H1 (cell line): ENCODE measurements at regions not wholly inside any gene's neighbourhood (a gene's known extent, or its start where the extent isn't known, plus 50 kb on each side); places are given as distances from the start of the nearest gene placed in this dataset.

Source experiments
- HDAC2 ChIP-seq, 2 experiments: fragments of 300-600 bp in 1 of 2; sonication (generic) in 1 of 2; IDR thresholded peaks; 2 replicates each; pipeline ENCODE4 v1.6.1; 2011 to 2012; ENCODE audit warnings: low read depth in 2 of 2, low read length in 2 of 2, mild to moderate bottlenecking in 2 of 2, moderate library complexity in 2 of 2, borderline replicate concordance in 1 of 2, inconsistent platforms in 1 of 2
- NRF1 ChIP-seq: IDR thresholded peaks from 2 replicates; pipeline ENCODE4 v1.6.1; 2011; ENCODE audit warnings: mild to moderate bottlenecking, low read depth, low read length, improper control_type of control experiment
- POLR2AphosphoS5 ChIP-seq: IDR thresholded peaks from 2 replicates; pipeline ENCODE4 v1.6.1; 2011; ENCODE audit warnings: low read depth, low read length
- RNF2 ChIP-seq: fragments of 200-900, 300-1000 bp; sonication (generic); IDR thresholded peaks from 2 replicates; pipeline ENCODE4 v1.7.1; 2016; ENCODE audit warnings: borderline replicate concordance, low read depth, mild to moderate bottlenecking, antibody characterized with exemption, low read length; ENCODE audit not compliant: poor library complexity, severe bottlenecking; ENCODE audit errors: missing control alignments
- ZNF274 ChIP-seq: IDR thresholded peaks from 2 replicates; pipeline ENCODE4 v1.7.0; 2012; ENCODE audit warnings: low read length, borderline replicate concordance; ENCODE audit errors: extremely low read depth
- TF ChIP-seq, protein P1 (sequence below): IDR thresholded peaks from 2 replicates; pipeline ENCODE4 v1.6.1; 2012; ENCODE audit warnings: inconsistent platforms

- TF ChIP-seq POLR2AphosphoS5 (no peak), RNF2 (no peak), NRF1 (no peak), HDAC2 (IDR thresholded peaks at IDR 0.05; ENCODE audit: borderline replicate concordance in 1 of 2, low read depth in 2 of 2, low read length in 2 of 2) (no peak), ZNF274 (no peak)
- TF ChIP-seq, protein P1, sequence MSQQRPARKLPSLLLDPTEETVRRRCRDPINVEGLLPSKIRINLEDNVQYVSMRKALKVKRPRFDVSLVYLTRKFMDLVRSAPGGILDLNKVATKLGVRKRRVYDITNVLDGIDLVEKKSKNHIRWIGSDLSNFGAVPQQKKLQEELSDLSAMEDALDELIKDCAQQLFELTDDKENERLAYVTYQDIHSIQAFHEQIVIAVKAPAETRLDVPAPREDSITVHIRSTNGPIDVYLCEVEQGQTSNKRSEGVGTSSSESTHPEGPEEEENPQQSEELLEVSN, result no peak
Observed at GRCh38 chr7:153107826-153108225, 348.3 kb downstream of the ACTR3B start (continued).
